ENCODE measurements at regions not wholly inside any gene's neighbourhood (a gene's known extent, or its start where the extent isn't known, plus 50 kb on each side); places are given as distances from the start of the nearest gene placed in this dataset.
"Not testable (repeated sequence)": the region's sequence is repeated elsewhere in the genome, so short reads cannot be mapped to it uniquely, and the experiment has no call there.

DNA sequence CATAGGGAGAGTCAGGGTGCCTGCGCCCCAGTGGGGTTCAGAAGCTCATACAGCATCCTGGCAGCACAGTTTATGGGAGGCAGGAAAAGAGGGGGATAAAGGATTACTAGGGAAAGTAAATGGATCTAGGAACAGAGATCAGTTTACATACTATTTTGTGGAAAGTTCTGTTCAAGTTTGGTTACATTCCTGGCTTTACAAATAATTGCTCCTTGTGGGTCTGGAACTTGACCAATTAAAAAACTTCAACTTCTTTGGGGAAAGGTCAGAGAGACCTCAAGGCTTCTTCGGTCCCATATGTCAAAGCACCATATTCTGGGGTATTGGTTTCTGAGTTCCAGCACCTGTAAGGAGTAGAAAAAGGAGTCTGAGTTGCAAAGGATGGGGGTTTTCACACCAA lies 64.1 kb downstream of the ZDHHC19 start:
- no peak for DNase-seq

DNA sequence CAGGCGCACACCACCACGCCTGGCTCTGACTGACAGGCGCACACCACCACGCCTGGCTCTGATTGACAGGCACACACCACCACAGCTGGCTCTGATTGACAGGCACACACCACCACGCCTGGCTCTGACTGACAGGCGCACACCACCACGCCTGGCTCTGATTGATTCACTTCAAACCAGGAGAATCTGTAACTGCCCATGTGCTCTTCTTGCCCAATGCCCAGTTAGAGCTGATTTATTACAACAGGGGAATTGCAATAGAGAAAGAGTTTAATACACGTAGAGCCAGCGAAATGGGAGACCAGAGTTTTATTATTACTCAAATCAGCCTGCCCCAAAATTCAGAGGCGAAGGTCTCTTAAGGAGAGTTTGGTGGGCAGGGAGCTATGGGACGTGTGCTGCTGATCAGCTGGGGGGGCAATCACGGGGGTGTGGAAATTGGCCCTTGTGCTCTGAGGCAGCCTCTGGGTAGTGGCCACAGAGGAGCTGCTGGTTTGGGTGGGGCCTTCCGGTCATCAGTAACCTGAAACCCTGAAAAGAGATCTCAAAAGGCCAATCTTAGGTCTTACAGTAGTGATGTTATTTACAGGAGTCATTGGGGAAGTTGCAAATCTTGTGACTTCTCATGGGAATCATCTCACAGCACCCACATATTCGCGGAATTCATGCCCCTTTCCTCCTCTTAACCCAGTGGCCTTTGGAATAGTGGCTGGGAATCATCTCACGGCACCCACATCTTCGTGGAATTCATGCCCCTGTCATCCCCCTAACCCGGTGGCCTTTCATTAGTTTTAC lies 63.8 kb upstream of the TFRC start:
- no peak for DNase-seq

DNA sequence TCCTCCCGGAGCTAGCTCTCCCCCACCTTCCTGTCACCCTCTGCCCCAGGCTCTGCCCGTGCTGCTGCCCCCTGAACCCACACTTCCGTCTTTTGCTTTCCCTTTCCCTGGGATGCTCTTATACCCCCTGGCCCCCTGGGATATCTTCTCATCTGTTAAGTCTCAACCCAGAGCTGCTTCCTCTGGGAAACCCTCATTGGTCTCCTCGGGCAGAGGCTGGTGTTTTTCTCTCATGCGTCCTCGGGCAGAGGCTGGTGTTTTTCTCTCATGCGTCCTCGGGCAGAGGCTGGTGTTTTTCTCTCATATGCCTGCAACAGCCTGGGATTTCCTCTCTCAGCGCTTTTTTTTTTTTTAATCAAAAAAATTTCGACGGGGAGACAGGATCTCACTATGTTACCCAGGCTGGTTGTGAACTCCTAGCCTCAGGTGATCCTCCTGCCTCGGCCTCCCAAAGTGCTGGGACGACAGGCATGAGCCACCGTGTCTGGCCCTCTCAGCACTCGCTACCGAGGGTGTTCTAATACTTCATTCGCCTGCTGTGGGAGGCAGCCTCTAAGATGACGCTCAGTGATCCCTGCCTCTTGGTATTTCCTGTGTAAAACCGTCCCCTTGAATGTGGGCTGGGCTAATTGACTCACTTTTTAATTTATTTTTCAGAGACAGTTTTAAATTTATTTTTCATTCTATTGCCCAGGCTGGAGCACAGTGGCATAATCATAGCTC lies 62.7 kb upstream of the TFRC start:
- peak in 1 of 2 experiments; percentile 7 for DNase-seq

DNA sequence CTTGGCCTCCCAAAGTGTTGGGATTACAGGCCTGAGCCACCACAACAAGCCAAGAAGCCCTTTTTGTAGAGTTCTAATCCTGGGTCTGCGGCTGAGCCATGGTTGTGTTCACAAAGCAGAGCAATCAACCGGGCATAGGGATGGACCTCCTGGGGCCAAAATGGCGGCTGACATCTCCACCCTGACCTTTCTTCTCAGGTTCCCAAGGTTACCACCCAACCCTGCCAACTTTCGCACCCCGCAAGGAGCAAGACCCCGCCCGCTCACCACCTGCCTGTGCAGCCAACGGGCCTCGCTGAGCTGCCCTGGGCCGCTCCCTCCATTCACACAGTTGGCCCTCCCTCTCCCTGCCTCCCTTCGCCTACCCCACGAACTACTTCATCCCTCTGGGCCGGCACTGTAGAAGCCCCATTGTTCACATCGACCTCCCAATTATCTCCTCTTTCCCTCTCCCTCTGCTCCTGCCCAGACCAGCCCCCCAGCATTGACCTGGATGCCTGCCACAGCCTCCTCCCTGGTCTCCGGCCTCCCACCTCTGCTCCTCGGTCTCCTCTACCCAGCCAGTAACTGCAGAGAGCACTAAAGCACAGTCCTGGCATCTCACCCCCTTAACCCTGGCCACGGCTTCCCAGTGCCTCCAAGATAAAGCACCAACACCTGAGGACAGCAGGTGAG lies 62.0 kb upstream of the TFRC start:
- DNase-seq, result no peak

DNA sequence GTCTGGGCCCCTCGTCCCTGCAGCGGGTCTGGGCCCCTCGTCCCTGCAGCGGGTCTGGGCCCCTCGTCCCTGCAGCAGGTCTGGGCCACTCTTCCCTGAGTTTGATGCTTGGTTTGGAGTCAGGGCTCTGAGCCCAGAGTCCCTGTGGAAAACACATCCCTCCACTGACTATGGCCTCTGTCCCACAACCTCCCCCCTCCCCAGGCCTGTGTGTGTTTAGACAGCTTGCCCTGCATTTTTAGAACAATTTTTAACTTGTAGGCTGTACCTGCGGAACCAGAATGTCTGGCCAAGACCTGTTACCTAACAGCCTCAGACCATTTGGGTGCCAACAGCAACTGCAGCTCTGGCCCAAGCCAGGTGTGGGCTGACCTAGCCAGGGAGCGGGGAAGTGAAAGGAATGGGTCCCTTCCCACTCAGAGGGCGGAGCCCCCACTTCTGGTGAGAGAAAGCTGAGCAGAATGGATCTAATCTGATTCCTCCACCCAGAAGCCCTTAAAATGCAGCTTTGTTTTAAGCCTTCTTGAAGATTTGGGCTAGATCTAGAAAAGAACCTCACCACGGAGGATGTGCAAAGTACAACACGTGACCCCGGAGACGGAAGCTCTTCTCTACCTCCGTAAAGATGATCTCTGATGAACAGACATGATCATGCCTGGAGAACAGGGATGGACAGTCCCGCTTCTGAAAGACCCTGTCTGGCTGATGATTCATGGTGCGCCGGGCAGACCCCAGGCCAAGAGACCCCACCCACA lies 60.5 kb upstream of the TFRC start:
- no peak for DNase-seq

DNA sequence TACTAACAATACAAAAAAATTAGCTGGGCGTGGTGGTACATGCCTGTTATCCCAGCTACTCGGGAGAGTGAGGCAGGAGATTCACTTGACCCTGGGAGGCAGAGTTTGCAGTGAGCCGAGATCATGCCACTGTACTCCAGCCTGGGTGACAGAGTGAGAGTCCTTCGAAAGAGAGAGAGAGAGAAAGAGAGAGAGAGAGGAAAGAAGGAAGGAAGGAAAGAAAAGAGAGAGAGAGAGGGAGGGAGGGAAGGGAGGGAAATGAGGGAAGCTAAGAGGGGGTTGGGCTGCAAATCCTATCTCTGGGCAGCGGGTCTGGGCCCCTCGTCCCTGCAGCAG lies 59.9 kb upstream of the TFRC start:
- DNase-seq, result no peak

DNA sequence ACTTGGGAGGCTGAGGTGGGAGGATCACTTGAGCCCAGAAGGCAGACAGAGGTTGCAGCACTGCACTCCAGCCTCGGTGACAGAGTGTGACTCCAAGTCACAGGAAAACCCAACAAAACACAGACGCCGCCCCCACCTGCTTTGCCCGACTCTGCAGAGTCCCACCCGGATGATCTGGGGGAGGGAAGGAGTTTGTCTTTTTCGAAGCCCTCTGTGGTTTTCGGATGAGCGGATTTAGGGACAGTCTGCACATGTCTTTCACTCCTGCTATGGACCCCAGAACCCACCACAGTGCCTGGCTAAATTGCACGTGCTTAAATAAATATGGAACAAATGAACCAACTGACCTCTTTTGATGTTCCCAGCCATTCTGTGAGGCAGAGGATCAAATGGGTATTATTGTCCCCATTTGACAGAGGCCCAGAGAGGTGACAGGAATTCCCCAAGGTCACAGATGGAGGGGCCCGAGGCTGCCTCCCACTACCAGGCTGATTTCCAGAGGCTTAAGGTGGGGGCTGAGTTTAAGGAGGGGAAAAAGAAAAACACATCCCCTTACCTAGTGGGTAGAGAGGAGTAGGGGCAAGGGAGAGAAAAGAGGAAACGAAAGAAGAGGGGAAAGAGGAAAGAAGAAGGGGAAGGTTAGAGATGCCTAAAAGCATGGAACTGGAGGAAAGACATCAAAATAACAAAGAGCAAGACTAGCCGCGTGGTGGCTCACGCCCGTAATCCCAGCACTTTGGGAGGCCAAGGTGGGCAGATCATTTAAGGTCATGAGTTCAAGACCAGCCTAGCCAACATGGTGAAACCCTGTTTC lies 59.4 kb upstream of the TFRC start:
- no peak for DNase-seq

DNA sequence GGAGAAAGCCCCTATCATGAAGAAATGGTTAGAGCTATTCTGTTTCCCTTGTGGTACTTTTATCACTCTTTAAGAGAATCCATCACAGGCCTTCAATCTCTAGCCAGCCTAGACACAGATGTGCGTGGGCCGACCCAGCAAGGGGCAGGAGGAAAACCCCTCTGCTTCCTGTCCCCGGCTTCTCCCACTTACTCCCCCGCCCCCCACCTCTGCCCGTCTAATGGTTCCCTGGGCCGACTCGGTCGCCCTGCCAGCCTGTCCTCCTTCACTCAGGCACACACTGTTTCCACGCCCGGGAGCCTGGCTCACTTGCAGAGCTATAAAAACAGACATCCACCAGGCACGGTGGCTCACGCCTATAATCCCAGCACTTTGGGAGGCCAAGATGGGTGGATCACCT lies 58.3 kb upstream of the TFRC start:
- no peak for DNase-seq

DNA sequence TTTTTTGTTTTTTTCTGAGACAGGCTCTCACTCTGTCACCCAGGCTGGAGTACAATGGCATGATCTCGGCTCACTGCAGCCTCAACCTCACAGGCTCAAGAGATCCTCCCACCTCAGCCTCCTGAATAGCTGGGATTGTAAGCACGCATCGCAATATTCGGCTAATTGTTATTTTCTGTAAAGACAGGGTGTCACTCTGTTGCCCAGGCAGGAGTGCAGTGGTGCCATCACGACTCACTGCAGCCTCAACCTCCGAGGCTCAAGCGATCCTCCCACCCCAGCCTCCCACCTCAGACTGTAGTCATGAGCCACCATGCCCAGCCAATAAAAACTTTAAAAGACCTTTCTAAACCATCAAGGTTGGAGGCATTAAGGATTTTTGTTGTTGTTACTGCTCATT lies 57.4 kb upstream of the TFRC start:
- DNase-seq, result no peak

DNA sequence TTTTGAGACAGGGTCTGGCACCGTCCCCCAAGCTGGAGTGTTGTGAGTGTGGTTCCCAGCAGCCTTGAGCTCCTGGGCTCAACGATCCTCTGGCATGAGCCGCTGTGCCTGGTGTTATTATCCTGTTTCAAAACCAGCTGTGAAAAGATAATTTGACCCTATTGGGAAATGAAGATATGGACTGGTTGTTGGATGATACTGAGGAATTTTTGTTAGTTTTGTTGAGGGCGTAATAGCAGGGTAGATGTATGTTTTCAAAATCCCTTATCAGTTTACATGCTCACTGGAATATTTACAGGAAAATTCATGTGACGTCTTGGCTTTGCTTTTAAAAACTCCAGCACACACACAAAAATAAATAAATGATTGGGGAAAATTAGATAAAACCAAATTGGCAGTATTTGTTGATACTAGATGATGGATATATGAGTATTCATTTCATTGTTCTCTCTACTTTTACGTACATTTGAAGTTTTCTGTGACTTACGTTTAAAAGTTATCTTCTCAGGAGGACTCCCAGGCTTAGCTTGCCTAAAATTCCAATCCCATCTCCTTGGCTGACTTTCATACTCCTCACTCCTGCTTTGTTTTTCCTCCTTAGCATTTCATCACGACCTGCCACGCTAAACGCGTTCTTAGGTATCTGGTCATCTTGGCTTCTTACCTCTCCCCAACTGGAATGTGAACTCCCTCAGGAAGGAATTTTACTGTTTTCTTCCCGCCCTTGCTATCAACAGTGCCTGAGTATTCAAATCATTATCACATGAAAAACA lies 56.8 kb upstream of the TFRC start:
- DNase-seq, result no peak

DNA sequence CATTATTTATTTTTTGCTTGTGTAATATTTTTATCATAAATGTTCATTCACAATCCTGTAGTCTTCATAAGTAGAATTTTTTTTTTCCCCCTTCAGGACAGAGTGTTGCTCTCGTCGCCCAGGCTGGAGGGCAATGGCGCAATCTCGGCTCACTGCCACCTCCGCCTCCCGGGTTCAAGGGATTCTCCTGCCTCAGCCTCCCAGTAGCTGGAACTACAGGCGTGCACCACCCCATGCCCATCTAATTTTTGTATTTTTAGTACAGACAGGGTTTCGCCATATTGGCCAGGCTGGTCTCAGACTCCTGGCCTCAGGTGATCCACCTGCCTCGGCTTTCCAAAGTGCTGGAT lies 54.7 kb upstream of the TFRC start:
- not testable (repeated sequence) for DNase-seq

DNA sequence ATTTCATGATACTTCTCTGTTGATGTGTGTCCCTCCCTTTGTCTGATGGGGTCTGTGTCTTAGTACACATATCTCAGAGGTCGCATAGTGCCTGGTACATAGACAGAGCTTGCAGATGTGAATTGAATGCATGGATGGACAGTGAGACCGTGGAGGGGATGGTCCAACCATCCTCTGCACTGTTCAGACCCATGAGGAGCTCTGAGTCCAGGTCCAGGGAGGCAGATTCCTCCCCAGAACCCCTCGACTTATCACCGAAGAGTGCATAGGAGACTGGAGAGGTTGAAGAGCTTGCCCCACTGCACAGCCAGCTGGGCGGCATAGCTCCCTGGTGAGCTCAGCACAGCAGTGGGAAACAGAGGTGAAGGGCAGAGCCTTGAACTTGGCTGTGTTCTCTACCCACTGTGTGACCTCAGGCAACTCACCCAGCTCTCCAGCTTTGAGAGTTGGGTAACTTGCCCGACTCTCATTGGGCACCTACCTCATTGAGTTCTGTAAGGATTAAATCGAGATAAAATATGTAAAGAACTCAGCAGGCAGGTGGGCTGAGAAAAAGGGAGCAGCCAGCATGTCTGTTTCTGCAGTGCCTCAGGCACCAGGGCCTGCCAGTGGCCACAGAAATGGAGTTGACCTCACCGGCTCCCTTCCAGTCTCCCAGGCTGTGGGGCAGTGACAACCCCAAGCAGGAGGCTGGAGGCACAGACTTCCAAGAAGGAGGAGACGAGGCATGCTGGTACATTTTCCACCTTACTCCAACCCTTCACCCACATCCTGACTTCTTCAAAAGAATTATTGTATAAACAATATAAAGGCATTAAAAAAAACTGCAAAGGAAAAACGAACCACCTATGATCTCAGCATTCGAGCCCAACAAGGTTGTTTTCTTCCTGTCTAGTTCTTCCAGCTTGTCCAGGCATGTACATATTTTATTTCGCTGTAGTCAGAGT lies 54.1 kb upstream of the TFRC start:
- DNase-seq, result no peak

DNA sequence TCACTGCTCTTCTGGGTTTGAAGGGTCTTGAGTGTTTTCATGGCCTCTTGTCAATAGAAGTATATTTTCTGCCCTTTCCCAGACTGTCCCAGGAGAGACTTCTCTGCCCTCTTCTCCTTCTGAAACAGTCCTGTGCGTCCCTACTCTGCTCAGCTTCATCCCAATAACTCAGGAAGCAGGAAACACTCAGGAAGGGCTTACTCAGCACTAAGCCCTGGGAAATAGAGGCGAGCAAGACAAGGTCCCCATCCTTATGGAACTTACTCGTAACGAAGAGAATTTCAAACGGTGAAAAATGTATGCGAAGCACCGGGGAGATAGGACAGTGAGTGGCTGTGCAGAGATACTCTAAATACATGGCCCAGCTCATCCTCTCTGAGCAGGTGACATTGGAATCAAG lies 52.8 kb upstream of the TFRC start:
- DNase-seq, result no peak

DNA sequence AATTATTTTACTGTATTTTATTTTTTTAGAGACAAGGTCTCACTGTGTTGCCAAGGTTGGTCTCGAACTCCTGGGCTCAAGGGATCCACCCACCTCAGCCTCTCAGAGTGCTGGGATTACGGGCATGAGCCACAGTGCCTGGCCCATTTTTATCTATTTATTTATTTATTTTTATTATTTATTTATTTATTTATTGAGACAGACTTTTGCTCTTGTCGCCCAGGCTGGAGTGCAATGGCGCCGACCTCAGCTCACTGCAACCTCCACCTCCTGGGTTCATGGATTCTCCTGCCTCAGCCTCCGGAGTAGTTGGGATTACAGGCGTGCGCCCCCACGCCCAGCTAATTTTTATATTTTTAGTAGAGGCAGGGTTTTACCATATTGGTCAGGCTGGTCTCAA lies 52.0 kb upstream of the TFRC start:
- not testable (repeated sequence) for DNase-seq

DNA sequence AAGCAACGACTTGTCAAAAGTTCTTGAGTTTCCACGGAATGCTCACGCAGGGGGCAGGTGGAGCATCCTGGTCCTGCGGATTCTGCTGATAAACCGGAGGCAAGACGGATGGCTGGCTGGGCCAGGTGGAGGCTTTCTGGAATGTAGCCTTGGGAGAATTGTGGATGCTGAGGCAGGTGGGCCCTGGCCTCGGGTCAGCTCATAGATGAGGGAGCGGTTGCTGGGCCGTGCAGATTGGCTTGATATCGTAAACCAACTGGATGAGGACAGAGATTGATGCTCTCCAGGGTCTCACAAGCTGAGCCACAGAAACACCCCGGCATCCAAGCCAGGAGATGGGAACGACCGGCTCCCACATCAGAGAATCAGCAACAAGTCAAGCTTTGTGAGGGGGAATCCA lies 50.0 kb upstream of the TFRC start:
- no peak for DNase-seq

Data from stimulated activated CD4-positive, alpha-beta T cell treated with anti-CD3 and anti-CD28 coated beads, Interleukin-4, amount 100 ng/mL, for 4 hours (primary cell).